Fibroblast of skin of left quadriceps (primary cell): ENCODE measurements at regions not wholly inside any gene's neighbourhood (a gene's known extent, or its start where the extent isn't known, plus 50 kb on each side); places are given as distances from the start of the nearest gene placed in this dataset.

ENCODE experiments used
- DNase-seq, 2 experiments: peaks; one replicate each; pipeline ENCODE4 v3.0.0-alpha.2; 2013; ENCODE audit warnings: low read depth in 2 of 2

DNA sequence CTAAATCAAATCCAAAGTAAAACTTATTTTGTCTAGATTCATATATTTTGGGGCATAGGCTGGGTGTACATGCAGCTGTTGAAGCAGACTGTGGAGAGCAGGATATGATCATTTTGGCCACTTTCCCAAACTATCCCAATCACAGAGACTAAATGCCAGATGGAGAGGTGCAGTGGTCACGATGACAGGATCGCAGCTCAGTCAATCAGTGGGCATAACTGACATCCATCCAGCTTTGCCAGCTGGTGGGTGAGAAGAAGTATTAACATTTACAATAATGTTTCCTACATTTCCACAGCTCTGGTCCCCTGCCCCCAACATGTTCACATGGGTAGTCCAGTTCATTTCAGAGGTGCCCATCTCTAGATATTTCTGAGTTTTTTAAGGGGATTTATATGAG is 255.5 kb upstream of the SESN3 start:
- DNase-seq, result no peak

DNA sequence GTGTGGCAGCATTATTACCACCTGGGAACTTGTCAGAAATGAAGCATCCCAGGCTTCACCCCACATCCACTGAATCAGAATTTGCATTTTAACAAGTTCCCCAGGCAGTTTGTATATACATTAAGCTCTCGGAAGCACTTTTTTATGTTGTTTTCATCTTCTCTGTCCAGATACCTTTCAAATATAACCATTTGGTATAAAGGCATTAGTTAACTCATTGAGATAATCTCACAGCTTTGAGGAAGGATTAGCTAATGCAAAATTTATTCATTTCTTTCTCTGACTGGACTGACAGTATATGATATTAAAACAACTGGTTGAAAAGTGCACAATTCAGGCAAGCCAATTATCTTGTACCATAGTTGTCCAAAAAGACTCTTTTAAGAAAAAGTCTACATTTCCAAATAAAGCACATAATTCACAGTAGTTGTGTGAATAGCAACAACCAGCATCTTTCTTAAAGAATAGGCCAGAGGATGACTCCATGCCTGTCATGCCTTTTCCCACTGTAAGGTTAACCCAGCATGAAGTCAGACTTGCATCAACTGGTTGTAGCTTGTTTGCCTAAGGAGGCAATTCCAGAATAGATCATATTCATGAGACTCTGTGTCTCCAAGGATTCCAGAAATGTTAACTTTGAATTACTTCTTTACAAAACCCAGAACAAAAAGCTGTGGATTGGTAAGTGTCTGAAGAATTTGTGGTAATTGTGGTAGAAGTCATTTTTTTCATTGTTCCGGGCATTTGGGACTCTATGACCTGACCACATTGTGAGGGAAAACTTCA is 254.3 kb upstream of the SESN3 start:
- DNase-seq, result peak; percentile 60 to 61

GRCh38 chr11:95483339-95483738 is 252.3 kb upstream of the SESN3 start:
- no peak for DNase-seq

GRCh38 chr11:95478003-95478402 is 247.0 kb upstream of the SESN3 start:
- DNase-seq, result no peak

DNA sequence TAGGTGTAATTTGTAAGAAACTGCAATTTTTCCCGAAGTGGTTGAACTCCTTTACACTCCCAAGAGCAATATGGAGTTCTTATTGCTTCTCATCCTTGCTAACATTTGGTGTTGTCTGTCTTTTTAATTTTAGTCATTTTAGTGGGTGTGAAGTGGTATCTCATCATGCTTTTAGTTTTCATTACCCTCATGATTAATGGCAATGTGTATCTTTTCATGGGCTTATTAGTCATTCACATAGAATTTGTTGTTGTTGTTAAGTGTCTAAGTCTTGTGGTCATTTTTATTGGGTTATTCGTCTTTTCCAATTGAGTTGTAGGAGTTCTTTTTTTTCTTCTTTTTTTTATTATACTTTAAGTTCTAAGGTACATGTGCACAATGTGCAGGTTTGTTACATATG is 238.3 kb upstream of the SESN3 start:
- peak; percentile 36 to 38 for DNase-seq

GRCh38 chr11:95466416-95466815 is 235.4 kb upstream of the SESN3 start:
- DNase-seq, result no peak

- no peak for DNase-seq
These were observed 234.9 kb upstream of the SESN3 start for GRCh38 chr11:95465887-95466286.

DNA sequence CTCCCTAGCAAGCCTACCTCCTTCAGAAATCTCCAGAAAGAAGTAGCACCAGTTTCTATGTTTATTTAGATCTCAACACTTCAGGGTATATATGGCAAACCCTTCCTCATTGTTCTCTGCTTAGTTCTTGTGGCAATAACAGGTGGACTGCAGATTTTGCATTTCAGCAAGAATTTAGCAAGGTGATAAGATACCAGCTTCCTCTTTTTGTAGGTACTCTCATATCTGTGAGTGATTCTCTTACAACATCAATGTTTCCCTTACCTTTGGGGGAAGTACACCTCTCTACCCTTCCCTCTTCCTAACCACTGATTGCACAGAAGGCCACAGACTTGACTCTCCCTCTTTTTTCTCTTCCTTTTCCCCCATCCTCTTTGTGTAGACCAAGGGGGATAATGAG is 230.9 kb upstream of the SESN3 start:
- no peak for DNase-seq

GRCh38 chr11:95461348-95461747 is 230.3 kb upstream of the SESN3 start:
- no peak for DNase-seq

GRCh38 chr11:95459291-95460042 is 228.5 kb upstream of the SESN3 start:
- DNase-seq, result no peak

- no peak for DNase-seq
These were observed 225.9 kb upstream of the SESN3 start for GRCh38 chr11:95456714-95457491.

DNA sequence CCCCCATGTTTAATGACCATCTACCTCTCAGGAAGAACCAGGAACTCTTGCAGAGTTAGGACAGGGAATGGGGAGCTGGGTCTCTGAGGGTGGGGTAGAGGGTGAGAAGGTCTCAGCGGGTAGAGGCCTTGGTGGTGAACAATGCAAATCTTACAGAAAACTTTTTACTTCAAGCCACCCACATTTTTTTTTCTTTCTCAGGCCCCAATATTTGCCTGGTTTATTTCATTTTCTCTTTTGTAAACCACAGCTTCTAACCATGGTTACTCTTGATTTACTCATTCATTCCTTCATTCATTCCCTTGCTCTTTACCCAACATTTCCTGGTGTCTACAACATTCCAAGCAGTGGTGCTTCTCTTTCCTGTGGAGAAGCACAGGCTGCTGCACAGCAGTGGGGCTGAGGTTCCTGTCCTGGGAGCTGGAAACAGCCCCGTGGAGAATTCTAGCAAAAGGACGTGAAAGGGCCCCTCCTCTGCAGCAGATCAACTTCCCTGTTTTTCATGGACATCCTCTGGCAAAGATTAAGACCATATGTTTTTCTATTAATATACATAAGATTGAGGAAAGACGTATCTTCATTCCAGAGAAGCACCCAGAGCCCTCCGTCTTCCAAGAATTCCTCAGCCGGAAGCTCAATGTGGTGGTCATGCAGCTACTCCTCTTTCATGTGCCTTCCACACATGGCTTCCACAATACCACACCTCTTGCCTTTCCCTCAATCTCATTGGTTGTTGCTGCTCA is 224.4 kb upstream of the SESN3 start:
- DNase-seq, result peak; percentile 68 to 69

DNA sequence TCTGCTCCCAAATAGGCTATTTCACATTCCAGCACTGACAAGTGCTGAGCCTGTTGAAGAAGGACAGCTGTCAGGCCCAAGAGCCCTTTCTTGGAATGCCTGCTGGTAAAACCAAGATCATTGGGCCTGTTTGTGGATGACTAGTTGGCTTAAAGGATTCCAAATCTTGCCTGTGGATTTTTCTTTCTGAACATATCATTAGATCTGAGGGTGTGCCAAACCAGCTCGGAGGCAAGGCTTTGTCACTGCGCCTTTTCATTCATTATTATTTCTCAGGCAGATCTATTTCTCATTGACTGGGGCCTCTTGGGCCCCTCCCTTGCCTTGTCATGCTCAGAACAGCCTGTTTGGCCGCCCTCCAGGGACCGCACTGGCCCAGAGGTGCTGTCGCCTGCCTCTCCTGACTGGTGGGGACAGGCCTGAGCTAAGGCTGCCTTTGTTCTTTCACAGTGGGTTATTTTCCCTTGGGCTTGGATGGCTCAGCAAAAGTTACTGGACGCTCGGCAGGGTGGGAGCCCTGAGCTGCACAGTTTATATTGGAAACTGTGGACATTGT is 222.7 kb upstream of the SESN3 start:
- DNase-seq, result no peak

DNA sequence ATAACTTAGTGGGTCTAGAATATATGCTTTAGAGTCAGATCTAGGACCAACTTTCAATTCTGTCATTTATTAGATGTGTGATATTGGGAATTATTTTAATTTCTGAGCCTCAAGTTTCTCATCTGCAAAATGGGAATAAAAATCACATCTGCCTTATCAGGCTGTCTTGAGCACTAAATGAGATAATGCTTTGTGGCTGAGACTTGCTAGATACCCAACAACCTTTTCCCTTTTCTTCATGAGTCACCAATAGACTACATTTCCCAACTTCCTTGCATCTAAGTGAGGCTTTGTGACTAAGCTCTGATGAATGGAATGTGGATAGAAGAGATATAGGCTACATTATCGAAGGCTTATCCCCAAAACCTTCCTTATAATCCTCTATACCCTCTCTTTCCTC is 220.7 kb upstream of the SESN3 start:
- peak; percentile 73 to 77 for DNase-seq

DNA sequence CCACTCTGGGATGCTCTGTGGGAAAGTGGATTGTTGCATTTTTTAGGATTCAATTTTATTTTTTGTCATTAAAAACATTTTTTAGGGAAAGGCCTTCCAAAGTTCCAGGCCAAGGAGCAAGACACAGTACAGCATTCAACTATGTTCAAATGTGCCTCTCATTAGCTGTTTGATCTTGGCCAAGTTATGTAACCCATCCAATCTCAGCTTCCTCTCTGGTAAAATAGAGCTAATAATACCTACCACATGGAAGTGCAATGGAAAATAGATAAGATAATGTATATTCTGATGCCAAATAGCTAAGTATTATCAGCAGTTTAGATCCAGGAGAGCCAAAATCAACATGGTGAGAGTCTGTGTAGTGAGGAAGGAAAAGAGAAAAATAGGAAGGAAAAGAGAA is 220.3 kb upstream of the SESN3 start:
- no peak for DNase-seq

DNA sequence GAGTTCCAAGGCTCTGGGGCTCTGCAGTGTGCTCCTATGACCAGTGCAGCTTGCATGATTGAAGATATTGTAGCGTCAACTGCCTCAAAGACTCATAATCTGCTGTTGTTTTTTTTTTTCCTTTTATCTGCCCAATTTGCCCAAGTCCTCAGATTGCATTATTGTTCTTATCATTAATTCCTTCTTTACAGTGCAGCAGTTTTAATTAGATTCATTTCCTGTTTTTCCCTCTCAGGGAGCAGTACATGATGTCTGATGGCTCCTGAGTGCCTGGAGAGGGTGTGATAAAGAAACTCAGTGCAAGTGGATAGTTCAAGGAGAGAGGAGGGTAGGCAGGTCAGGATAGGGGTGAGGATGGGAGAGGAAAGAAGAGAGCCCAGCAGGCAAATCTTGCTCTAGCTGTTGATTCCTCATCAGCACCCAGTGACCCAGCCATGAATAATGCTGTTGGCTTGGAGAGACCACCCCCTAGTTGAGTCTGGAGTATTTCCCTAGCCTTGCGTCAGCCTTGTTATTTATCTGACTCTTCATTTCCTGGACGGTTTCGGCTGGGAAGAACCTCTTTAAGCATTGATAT is 219.6 kb upstream of the SESN3 start:
- DNase-seq, result peak; percentile 48 to 64

GRCh38 chr11:95445746-95446333 is 214.8 kb upstream of the SESN3 start:
- no peak for DNase-seq

DNA sequence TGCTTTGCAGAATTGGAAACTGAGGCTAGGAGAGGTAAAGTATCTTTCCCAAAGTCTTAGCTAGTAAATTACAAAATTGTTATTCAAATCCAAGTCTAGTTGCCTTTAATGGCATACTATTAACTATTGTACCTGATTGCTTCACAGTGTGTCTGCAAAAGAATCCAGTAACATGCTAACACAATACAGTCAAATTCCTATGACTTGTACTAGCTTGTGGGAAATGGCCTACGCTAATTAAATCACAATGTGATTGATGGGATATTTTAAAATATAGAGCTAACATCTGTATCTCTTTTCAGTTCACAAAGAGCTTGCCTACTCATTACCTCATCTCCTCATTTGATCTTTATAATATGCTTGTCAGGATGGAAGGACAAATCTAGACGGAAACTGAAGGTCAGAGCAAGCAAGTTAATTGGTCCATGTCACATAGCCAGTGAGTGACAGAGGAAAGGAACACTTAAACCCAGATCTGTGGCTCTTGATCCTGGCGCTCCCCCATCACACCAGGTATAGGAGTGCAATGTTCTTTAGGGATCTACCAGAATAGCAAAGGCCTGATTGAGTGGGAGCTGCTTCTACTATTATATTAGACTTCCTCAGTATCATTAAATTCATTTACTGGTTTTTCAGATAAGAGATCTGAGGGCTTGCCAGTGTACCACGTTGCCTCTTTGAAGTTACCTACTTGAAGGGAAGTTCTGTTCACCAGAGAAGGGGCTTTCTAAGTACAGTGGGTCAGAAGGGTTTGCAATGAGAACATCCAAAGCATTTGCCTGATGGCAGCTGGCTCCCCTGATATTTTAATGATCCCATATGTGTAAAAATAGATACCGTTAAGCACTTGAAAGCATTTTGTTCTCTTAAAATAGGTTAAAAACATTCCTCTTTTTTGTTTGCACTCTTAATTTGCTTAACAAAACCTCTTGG is 213.6 kb upstream of the SESN3 start:
- no peak for DNase-seq

- no peak for DNase-seq
These were observed 212.4 kb upstream of the SESN3 start for GRCh38 chr11:95443386-95443785.
